ENCODE measurements at regions not wholly inside any gene's neighbourhood (a gene's known extent, or its start where the extent isn't known, plus 50 kb on each side); places are given as distances from the start of the nearest gene placed in this dataset.
"Not testable (repeated sequence)": the region's sequence is repeated elsewhere in the genome, so short reads cannot be mapped to it uniquely, and the experiment has no call there.

GRCh38 chrX:130467936-130468335, 66.1 kb downstream of the RBMX2 start:
- no peak for DNase-seq

DNA sequence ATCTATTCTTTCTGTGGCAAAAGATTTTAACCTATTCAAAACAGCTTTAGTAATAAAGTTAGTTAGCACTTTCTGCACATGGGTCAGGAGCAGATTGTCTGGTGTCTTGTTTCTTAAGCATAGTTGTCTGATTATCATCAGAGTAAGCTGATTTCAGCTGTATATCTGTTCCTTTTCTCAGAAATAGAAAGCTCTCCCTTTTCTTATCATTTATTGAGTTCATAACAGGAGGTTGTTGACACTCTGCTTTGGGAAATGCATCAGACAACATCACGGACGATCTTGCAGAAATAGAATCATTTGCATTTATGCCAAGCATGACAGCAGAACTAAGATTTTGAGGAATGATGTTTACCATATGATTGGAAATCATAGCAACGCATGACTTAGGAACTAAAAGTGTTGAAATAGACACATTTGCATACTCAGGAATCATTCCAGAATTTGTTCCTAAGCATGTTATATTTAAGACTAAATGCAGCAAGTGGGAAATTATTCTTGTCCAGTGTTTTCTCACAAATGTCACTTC, 66.7 kb downstream of the RBMX2 start:
- DNase-seq: no peak

DNA sequence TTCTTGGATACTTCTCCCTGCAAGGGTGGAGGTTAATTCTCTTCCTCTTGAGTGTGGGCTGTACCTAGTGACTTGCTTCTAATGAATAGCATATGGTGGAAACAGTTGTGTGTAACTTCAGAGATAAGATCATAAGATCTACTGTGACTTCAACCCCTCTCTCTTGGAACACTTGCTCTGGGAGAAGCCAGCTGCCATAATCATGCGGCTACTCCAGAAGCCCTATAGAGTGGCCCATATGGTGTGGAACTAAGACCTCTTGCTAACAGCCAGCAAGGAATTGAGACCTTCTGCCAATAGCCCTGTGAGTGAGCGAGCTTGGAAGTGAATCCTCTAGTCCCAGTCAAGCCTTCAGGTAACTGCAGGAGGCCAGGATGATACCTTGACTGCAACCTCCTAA, 81.1 kb downstream of the RBMX2 start:
- DNase-seq: no peak

- DNase-seq: no peak
Observed at GRCh38 chrX:130485870-130486269, 84.1 kb downstream of the RBMX2 start.

GRCh38 chrX:130495502-130495901, 93.7 kb downstream of the RBMX2 start:
- DNase-seq: not testable (repeated sequence)

DNA sequence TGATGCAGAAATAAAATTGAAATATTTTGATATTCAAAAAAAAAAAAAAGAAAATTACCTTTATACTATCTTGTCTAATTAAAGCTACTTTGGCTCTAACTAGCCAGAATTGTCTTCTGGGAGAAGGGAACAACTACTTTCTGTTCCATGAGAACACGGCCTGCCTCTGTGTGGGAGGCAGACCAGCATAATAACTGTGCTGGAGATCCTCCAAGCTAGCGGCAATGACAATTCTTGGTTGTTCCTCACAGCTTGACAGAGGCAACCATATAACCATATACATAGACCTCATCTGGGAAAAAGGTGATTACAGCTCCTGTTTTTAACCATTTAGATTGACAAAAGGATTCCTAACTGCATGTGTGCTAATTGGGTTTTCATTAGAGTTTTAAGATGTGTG, 95.7 kb downstream of the RBMX2 start:
- DNase-seq: no peak

- DNase-seq: no peak
Observed at GRCh38 chrX:130498653-130499274, 97.0 kb downstream of the RBMX2 start.

DNA sequence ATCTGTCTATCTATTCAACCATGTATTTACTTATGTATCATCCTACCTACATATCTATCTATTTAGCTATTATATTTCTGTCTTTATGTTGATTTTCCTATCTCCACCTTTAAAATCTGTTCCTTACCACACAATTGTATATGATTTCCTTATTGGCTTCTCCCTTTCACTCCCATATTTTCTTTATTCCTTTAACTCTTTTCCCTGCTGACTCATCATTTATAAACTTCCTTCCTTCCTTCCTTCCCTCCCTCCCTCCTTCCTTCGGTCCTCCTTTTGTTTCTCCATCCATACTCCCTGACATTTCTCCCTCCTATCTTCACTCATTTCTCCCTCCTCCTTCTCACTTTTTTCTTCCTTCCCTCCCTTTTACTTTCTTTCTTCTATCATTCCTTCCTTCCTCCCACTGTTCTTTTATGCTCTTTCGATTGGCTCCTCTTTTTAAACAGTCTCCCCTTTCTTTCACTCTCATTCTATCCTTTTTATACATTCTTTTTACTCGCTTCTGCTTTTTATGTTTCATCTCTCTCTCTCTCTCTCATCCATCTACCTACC, 100.3 kb downstream of the RBMX2 start:
- DNase-seq: no peak

DNA sequence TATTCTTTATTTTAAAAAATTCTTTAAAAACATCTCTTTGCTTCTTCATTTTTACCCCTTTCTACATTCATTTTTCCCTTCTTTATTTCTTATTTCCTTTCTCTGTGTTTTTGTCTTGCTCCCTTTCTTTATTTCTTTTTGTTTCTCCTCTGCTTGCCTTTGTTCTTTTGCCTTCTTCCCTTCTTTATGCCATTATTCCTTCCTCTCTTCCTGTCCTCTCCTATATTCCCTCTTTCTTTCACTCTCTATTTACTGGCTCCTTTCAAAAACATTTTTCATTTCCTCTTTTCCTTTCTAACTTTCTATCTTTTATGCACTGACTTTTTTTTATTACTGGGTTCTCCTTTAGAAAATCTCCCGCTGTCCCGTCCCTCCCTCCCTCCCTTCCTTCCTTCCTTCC, 102.2 kb downstream of the RBMX2 start:
- DNase-seq: no peak

DNA sequence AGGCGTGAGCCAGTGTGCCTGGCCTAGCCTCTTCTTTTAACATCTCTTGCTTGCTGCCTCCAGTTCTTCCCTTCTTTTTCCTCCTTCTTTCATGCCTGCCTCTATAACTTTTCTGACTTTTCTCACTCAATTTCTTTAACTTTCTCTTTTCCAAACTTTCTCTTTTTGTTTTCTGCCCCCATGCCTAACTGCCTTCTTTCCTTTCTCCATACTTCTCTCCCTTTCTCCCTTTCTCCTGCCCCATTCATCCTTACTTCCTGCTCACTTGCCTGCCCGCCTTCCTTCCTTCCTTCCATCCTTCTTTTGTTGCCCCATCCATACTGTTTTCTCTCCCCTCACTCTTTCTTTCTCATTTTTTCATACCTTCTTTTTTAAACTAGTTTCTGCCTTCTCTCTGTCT, 105.2 kb downstream of the RBMX2 start:
- DNase-seq: no peak

GRCh38 chrX:130512534-130512933, 110.7 kb downstream of the RBMX2 start:
- DNase-seq: not testable (repeated sequence)

DNA sequence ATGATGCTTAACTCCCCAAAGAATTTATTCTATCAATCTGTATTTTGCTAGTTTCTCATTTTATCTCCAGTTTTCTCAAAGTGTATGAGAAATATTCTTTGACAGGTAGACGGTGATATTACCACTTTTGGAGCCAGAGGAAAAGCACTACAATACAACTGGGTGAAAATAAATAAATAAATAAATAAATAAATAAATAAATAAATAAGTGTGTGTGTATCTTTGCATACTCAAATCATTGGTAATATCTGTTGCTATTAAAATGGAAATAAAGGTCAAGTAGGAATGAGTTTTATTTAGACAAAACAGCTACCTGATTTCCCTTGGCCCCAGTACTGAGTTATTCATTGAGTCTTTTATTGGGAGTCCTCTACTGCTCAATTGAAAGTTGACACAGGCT, 114.3 kb downstream of the RBMX2 start:
- no peak for DNase-seq

- DNase-seq: no peak
Observed at GRCh38 chrX:130523460-130524394, 121.9 kb downstream of the RBMX2 start.

DNA sequence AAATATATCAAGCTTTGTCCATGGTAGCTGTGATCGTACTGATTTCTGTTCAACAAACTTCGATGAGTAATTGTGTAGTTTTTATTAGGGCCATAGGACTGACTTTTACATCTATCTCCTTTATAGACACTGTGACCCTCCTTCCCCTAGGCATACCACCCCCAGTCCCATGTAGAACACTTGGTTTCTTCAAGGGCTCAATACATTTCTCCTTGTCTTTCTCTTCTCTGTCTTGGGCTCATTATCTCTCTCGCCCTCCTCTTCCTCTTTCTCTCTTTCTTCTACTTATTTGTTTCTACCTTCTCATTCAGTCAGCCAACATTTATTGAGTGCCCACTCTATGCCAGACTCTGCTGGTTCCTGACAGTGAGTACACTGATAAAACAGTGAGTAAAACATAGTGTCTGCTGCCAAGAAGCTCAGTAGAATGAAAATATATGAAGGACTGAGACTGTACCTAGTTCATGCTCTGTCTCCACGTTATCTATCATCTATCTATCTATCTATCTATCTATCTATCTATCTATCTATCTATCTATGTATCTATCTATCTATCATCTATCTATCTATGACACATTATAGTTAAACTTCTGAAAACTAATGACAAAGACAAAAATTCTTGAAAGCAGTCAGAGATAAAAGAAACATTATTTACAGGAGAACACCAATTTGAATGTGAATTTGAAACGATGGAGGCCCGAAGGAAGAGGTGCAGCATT, 122.8 kb downstream of the RBMX2 start:
- DNase-seq: no peak

DNA sequence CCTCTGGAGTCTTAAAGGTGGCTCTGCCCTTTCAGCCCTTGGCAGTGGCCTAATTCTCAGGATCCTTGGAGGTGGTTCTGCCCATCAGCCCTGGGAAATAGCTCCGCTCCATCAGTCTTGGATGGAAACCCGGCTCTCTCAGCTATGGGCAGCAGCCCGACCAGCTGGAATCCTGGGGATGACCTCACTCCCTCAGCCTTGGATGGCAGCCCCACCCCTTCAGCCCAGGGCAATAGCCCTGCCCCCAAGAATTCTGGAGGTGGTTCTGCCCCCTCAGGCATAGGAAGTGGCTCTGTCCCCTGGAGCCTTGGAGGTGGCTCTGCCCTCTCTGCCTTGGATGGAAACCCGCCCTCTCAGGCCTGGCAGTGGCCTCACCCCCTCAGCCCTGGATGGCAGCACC, 127.7 kb downstream of the RBMX2 start:
- DNase-seq: no peak

DNA sequence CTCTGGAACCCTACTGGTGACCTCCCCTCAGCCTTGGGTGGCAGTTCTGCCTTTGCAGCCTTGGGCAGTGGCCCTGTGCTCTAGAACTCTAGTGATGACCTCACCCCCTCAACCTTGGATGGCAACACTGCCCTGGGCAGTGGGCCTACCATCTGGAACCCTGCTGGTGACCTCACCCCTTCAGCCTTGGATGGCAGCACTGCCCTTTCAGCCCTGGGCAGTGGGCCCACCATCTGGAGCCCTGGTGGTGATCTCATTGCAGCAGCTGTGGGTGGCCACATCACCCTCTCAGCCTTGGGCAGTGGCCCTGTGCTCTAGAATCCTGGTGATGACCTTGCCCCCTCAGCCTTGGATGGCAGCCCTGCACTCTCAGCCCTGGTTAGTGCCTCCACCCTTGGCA, 129.3 kb downstream of the RBMX2 start:
- DNase-seq: no peak

DNA sequence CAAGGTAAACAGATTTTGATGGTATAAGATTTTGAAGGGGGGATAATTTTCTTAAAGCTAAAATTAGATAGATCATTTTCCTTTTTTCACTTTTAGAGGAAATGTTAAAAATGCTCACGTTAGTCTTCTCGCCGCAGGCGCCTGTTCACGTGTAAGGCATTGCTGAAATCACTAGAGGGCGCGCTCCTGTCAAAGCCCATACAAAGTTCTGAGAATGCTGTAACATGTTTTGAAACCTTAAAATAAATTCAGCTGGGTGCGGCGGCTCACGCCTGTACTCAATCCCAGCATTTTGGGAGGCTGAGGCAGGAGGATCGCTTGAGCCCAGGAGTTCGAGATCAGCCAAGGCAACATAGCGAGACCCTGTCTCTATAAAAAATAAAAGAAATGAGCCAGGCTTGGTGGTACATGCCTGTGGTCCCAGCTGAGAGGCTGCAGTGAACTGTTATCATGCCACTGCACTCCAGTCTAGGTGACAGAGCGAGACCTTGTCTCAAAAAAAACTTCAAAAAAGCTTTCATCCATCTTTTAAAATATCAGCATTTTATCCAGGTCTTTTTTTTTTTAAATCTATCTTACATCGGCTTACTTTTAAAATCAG, 138.0 kb downstream of the RBMX2 start:
- peak; percentile 10 for DNase-seq

DNA sequence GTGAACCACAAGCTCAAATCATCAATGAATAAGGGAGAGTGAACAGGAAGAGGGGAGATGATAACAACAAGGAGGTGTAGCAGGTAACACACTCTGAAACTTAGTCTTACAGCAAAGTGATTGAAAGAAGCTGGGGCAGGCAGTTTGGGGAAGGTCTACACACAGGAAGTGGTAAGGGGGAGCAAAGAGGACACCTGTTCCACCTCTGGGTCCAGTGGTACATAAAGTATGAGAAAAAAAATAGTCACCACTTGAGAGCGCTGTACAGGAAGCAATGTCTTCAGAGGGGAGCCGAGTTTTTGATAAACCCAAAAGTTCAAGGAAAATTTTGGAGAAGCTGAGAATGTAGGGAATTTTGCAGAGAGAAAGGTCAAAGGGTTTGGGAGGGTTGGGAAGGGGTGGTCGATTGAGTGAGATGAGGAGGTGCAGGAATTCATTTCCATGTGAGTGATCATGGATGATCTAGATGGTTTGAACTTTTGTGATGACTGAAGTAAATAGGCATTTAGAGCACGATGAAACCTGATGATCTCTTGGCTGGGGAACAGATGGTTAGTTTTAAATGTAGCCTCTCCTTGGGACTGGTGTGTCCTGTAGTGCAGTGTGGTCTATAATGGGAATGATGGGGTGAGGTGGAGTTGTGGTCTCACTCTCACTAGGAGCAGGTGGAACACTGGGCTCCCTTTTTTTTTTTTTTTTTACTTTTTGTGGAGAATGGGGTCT, 142.0 kb downstream of the RBMX2 start:
- DNase-seq: no peak

- DNase-seq: no peak
Observed at GRCh38 chrX:130545796-130546195, 144.0 kb downstream of the RBMX2 start.

GRCh38 chrX:130549382-130549781, 147.6 kb downstream of the RBMX2 start:
- not testable (repeated sequence) for DNase-seq

DNA sequence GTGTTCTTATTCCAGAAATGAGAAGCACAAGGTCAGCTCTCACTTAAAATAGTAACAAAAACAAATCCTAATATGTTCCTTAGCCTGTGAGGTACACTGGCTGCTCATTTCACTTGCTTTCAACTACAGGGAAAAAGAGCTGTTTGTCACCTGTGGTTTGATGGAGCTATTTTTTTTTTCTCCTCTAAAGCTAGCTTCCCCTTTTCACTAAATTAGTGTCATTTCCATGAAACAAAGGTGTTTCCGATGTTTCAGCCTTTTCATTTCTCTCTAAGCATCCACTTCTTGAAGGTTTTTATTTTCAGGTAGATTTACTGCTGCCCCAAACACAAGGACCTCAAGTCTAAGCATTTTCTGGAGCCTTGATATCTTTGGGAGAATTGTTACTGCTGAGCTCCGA, 148.6 kb downstream of the RBMX2 start:
- DNase-seq: no peak

GRCh38 chrX:130552444-130553073, 150.8 kb downstream of the RBMX2 start:
- DNase-seq: no peak
